Suprapubic skin (tissue), 4 donors: ENCODE measurements at regions not wholly inside any gene's neighbourhood (a gene's known extent, or its start where the extent isn't known, plus 50 kb on each side); places are given as distances from the start of the nearest gene placed in this dataset.

Experiments
- DNase-seq, 2 donors: peaks; one replicate each; pipeline ENCODE4 v3.0.0-alpha.2; 2019; ENCODE audit warnings: low spot score in 2 of 2
- H3K27ac ChIP-seq: fragments of 200-600 bp; sonication (generic); one replicate; pipeline ENCODE4 v1.5.1; 2019
- H3K27me3 ChIP-seq: fragments of 200-600 bp; sonication (generic); one replicate; pipeline ENCODE4 v1.5.1; 2019
- H3K36me3 ChIP-seq: fragments of 200-600 bp; sonication (generic); one replicate; pipeline ENCODE4 v1.5.1; 2019
- H3K4me1 ChIP-seq: fragments of 200-600 bp; sonication (generic); one replicate; pipeline ENCODE4 v1.5.1; 2019
- H3K4me3 ChIP-seq: fragments of 200-600 bp; sonication (generic); one replicate; pipeline ENCODE4 v1.5.1; 2019; ENCODE audit warnings: mild to moderate bottlenecking
- H3K9me3 ChIP-seq: fragments of 200-600 bp; sonication (generic); one replicate; pipeline ENCODE4 v1.5.1; 2019
- EP300 ChIP-seq: sonication (generic); formaldehyde crosslinking; IDR thresholded peaks from one replicate; pipeline ENCODE4 v1.6.1; 2017; ENCODE audit warnings: antibody characterized with exemption
- POLR2A ChIP-seq, 2 donors: fragments of 450-650 bp; IDR thresholded peaks; one replicate each; pipeline ENCODE4 v1.6.1; 2017; ENCODE audit warnings: antibody characterized with exemption in 2 of 2, mild to moderate bottlenecking in 2 of 2, moderate library complexity in 2 of 2
- POLR2AphosphoS5 ChIP-seq, 3 donors: sonication (generic); formaldehyde crosslinking; IDR thresholded peaks; one replicate each; pipeline ENCODE4 v1.6.1; 2017; ENCODE audit warnings: antibody characterized with exemption in 3 of 3
- WGBS: methylation state at CpG from one replicate; pipeline ENCODE4 v1.1.5; 2018; 5-methylcytosine and 5-hydroxymethylcytosine counted together
- TF ChIP-seq, protein P1 (sequence below), 2 donors: fragments of 200-600 bp in 1 of 2; fragments of 450-650 bp in 1 of 2; sonication (generic) in 1 of 2; IDR thresholded peaks; one replicate each; pipeline ENCODE4 v1.5.1; 2016 to 2019; ENCODE audit warnings: antibody characterized with exemption in 2 of 2, mild to moderate bottlenecking in 1 of 2, moderate library complexity in 1 of 2

DNA sequence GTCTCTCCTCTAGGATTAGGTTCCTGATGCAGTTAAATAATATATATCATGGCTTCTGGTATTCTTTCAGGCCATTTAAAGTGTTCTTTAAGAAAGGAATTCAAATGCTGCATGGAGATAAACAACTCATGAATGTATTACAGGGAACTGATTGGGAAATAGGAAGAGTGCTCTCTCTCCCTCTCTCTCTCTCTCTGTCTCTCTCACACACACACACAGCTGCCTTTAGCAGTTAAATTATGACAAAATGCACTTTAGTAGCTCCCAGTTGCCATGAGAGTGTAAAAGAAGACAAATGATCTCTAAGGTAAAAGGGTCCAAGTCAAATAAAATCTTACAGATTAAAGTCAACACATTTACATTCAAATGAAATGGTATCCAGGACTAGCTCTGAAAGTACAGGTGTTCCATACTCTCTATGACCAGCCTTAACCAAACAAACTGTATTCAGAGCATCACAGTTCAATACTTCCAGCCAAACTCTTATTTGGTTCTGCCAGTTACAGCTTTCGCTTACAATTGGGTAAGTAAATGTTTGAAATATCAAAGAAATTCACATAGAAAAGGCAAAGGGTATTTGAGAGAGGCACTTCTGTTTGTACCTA lies 94.7 kb upstream of the CXXC4 start:
- Histone ChIP-seq H3K27ac (no peak overlapping the region), H3K4me3 (no peak overlapping the region), H3K27me3 (no peaks in the 10 kb centered on the region), H3K36me3 (no peaks in the 10 kb centered on the region), H3K9me3 (no peaks in the 10 kb centered on the region), H3K4me1 (no peaks in the 10 kb centered on the region)
- TF ChIP-seq, protein P1, sequence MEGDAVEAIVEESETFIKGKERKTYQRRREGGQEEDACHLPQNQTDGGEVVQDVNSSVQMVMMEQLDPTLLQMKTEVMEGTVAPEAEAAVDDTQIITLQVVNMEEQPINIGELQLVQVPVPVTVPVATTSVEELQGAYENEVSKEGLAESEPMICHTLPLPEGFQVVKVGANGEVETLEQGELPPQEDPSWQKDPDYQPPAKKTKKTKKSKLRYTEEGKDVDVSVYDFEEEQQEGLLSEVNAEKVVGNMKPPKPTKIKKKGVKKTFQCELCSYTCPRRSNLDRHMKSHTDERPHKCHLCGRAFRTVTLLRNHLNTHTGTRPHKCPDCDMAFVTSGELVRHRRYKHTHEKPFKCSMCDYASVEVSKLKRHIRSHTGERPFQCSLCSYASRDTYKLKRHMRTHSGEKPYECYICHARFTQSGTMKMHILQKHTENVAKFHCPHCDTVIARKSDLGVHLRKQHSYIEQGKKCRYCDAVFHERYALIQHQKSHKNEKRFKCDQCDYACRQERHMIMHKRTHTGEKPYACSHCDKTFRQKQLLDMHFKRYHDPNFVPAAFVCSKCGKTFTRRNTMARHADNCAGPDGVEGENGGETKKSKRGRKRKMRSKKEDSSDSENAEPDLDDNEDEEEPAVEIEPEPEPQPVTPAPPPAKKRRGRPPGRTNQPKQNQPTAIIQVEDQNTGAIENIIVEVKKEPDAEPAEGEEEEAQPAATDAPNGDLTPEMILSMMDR (IDR thresholded peaks at IDR 0.05), result no peak
- no peak for TF ChIP-seq POLR2A (IDR thresholded peaks at IDR 0.05)
- TF ChIP-seq EP300, result no peak
- DNase-seq, result no peak
- 93% methylated on average over 1 of the region's 1 CpG for WGBS

DNA sequence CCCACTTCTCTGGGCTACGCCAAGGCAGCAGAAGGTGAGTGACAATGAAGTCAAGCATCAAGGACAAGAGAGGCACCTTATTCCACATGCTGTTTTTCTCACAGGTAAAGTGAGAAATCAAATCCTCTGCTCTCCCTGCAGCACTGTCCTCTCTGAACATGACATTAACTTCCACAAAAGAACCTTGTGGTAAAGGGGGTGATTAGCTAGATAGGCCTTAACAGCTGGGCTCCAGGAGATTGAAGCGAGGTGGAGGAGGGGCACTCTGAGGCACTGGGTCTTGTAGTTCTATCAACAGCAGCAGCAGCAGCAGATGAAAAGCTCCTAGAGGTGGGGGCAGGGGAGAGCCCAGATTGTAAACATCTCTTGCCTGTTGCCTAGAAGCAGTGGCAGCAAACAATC lies 96.8 kb upstream of the CXXC4 start:
- no peaks in the 10 kb centered on the region for H3K36me3 ChIP-seq
- TF ChIP-seq POLR2A (IDR thresholded peaks at IDR 0.05), result no peak
- no peak for TF ChIP-seq EP300
- TF ChIP-seq POLR2AphosphoS5 (IDR thresholded peaks at IDR 0.05), result no peak
- TF ChIP-seq, protein P1 (IDR thresholded peaks at IDR 0.05), result no peak
- no peak overlapping the region for H3K27ac ChIP-seq
- H3K9me3 ChIP-seq, result no peaks in the 10 kb centered on the region
- no peaks in the 10 kb centered on the region for H3K4me1 ChIP-seq
- 84% methylated on average over 2 of the region's 2 CpGs for WGBS
- no peaks in the 10 kb centered on the region for H3K27me3 ChIP-seq
- no peak for DNase-seq
- H3K4me3 ChIP-seq, result no peak overlapping the region

DNA sequence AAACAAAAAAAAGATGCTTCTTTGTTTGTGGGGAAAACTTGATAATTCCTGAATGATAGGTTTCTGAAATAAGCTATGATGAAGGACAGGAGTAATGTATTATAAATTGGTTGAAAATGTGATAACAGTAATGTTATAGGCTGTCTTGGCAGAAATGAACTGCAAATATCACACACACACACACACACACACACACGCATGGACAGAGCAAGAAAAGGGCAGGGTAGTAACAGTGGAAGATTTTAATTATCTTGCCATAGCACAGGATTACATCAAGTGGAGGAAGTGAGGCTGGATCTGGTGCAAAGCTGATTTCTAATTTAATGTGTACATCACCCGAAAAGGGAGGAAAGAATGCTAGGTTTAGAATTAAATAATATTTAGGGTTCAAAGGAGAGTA lies 97.5 kb upstream of the CXXC4 start:
- TF ChIP-seq, protein P1 (IDR thresholded peaks at IDR 0.05), result no peak
- TF ChIP-seq EP300 (no peak), POLR2A (IDR thresholded peaks at IDR 0.05) (no peak)
- H3K4me1 ChIP-seq, result no peaks in the 10 kb centered on the region
- H3K4me3 ChIP-seq, result no peak overlapping the region
- no peaks in the 10 kb centered on the region for H3K9me3 ChIP-seq
- no peak overlapping the region for H3K27ac ChIP-seq
- H3K36me3 ChIP-seq, result no peaks in the 10 kb centered on the region
- 89% methylated on average over 2 of the region's 2 CpGs for WGBS
- no peaks in the 10 kb centered on the region for H3K27me3 ChIP-seq
- no peak for DNase-seq

DNA sequence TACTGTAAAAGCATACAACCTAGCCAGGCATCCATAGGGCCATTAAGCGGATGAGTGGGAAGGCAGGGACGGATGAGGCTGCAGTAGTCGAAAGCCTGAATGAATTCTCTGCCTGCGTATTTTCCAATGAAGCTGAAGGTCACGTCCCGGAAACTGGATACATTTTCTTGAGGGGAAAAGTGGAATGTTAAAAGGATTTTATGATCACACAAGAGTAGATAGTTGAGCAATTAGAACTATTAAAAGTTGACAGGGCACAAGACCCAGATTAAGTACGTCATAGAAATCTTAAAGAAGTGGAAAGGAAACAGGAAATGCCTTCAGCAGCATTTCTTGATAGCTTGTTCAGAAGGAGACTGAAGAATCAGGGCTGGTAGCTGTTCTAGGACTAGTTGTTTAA lies 98.3 kb upstream of the CXXC4 start:
- WGBS, result 59% methylated on average over 7 of the region's 7 CpGs
- DNase-seq, result no peak
- Histone ChIP-seq H3K27ac (no peak overlapping the region), H3K27me3 (no peaks in the 10 kb centered on the region), H3K4me1 (no peaks in the 10 kb centered on the region), H3K36me3 (no peaks in the 10 kb centered on the region), H3K4me3 (no peak overlapping the region), H3K9me3 (no peaks in the 10 kb centered on the region)
- TF ChIP-seq POLR2A (IDR thresholded peaks at IDR 0.05) (no peak), POLR2AphosphoS5 (IDR thresholded peaks at IDR 0.05) (no peak), EP300 (no peak)

DNA sequence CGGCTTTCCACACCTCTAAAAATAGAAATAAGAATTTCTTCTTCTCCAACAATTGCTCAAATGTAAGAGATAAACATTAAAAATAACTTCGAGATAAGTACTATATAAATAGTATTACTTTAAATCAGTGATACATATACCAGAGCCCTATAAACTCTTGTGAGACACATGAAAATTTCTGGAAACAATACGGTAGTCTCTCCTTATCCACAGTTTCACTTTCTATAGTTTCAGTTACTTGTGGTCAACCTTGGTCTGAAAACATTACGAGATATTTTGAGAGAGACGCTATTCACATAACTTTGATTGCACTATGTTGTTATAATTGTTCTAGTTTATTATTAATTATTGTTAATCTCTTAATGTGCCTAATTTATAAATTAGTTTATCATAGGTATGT lies 101.5 kb upstream of the CXXC4 start:
- Histone ChIP-seq H3K27ac (no peak overlapping the region), H3K4me3 (no peak overlapping the region), H3K27me3 (no peaks in the 10 kb centered on the region), H3K9me3 (no peaks in the 10 kb centered on the region), H3K36me3 (no peaks in the 10 kb centered on the region), H3K4me1 (no peaks in the 10 kb centered on the region)
- 80% methylated on average over 5 of the region's 5 CpGs for WGBS
- no peak for TF ChIP-seq EP300
- no peak for TF ChIP-seq POLR2A (IDR thresholded peaks at IDR 0.05)
- TF ChIP-seq POLR2AphosphoS5 (IDR thresholded peaks at IDR 0.05), result no peak
- TF ChIP-seq, protein P1 (IDR thresholded peaks at IDR 0.05), result no peak
- DNase-seq, result no peak

DNA sequence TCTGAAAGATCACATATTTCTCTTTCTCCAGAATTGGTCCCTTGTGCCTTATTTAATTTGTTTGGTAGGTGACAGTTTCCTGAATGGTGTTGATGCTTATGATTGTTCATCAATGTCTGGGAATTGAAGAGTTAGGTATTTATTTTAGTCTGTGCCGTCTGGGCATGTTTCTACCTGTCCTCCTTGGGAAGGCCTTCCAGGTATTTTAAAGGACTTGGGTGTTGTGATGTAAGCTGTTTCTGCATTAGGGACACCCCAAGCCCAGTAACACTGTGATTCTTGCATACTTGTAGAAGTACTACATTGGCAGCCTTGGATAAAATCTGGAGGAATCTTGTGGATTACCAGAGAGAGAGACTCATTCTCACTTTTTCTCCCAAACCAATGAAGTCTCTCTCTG lies 120.8 kb upstream of the CXXC4 start:
- Histone ChIP-seq H3K27ac (no peak overlapping the region), H3K36me3 (no peaks in the 10 kb centered on the region), H3K4me1 (no peaks in the 10 kb centered on the region), H3K9me3 (no peaks in the 10 kb centered on the region), H3K4me3 (no peak overlapping the region), H3K27me3 (no peaks in the 10 kb centered on the region)
- TF ChIP-seq POLR2AphosphoS5 (IDR thresholded peaks at IDR 0.05) (no peak), POLR2A (IDR thresholded peaks at IDR 0.05) (no peak), EP300 (no peak)
- TF ChIP-seq, protein P1 (IDR thresholded peaks at IDR 0.05), result no peak
- WGBS, result 78% methylated on average over 1 of the region's 1 CpG
- DNase-seq, result no peak
